PC-3 (cell line): ENCODE measurements at regions not wholly inside any gene's neighbourhood (a gene's known extent, or its start where the extent isn't known, plus 50 kb on each side); places are given as distances from the start of the nearest gene placed in this dataset.

Experiments used
- ATAC-seq: fragments of 200-7000 bp; cut with Tn5 transposase; 2 replicates; pipeline ENCODE4 v1.9.1; 2020; ENCODE audit warnings: mild to moderate bottlenecking, moderate library complexity
- BruUV-seq: library from RNA; stranded (reverse); fragments of 400-500 nt; replicated peaks from 2 replicates; lab custom pipeline; 2021; lab: Mats Ljungman, UMichigan
- CTCF ChIA-PET: fragments of 300-600 bp; sonication (Branson Sonifier 250); formaldehyde crosslinking; loops from one replicate; lab custom pipeline; 2022; ENCODE audit warnings: antibody characterized with exemption; lab: Charles Lee
- POLR2A ChIA-PET: fragments of 300-600 bp; sonication (Branson Sonifier 250); formaldehyde crosslinking; loops from one replicate; lab custom pipeline; 2022; ENCODE audit warnings: antibody characterized with exemption; ENCODE audit not compliant: unreplicated experiment; lab: Charles Lee
- DNase-seq: peaks from one replicate; pipeline ENCODE4 v3.0.0-alpha.2; 2015
- H2AFZ ChIP-seq: fragments of 300-600 bp; sonication (generic); 2 replicates; pipeline ENCODE4 v1.6.0; 2016; ENCODE audit warnings: antibody characterized with exemption, low read length
- H3F3A ChIP-seq: fragments of 300-600 bp; sonication (generic); one replicate; pipeline ENCODE4 v1.6.0; 2017; ENCODE audit warnings: antibody characterized with exemption, low read length, control low read depth, mild to moderate bottlenecking; ENCODE audit not compliant: unreplicated experiment
- H3K27ac ChIP-seq: fragments of 300-600 bp; sonication (generic); 2 replicates; pipeline ENCODE4 v1.5.1; 2016; ENCODE audit warnings: mild to moderate bottlenecking, low read length
- H3K27me3 ChIP-seq: fragments of 300-600 bp; sonication (generic); 2 replicates; pipeline ENCODE4 v1.6.1; 2016; ENCODE audit warnings: low read length, mixed read lengths
- H3K36me3 ChIP-seq: fragments of 300-600 bp; sonication (generic); 2 replicates; pipeline ENCODE4 v1.6.1; 2016; ENCODE audit warnings: low read depth, mixed run types, low read length, mixed read lengths
- H3K4me1 ChIP-seq: fragments of 300-600 bp; sonication (generic); 2 replicates; pipeline ENCODE4 v1.5.1; 2016; ENCODE audit warnings: low read length; ENCODE audit not compliant: insufficient read depth
- H3K4me2 ChIP-seq: fragments of 300-600 bp; sonication (generic); 2 replicates; pipeline ENCODE4 v1.6.0; 2016; ENCODE audit warnings: low read length
- H3K4me3 ChIP-seq: fragments of 300-600 bp; sonication (generic); 2 replicates; pipeline ENCODE4 v1.5.1; 2016; ENCODE audit warnings: mild to moderate bottlenecking, low read length, mixed read lengths
- H3K79me2 ChIP-seq: fragments of 300-600 bp; sonication (generic); 2 replicates; pipeline ENCODE4 v1.6.1; 2017; ENCODE audit warnings: low read length, mixed read lengths
- H3K9ac ChIP-seq: fragments of 300-600 bp; sonication (generic); 2 replicates; pipeline ENCODE4 v1.6.0; 2016; ENCODE audit warnings: mild to moderate bottlenecking, low read length
- H3K9me2 ChIP-seq: fragments of 300-600 bp; sonication (generic); replicated peaks from 2 replicates; pipeline ENCODE4 v1.6.1; 2016; ENCODE audit warnings: mixed run types, low read length, mixed read lengths
- H3K9me3 ChIP-seq: fragments of 300-600 bp; sonication (generic); 2 replicates; pipeline ENCODE4 v1.6.1; 2016; ENCODE audit warnings: low read length, mixed read lengths
- H4K20me1 ChIP-seq: fragments of 300-600 bp; sonication (generic); 2 replicates; pipeline ENCODE4 v1.6.1; 2016; ENCODE audit warnings: low read length, mixed read lengths
- EZH2 ChIP-seq: fragments of 300-600 bp; sonication (generic); IDR thresholded peaks from one replicate; pipeline ENCODE4 v1.6.1; 2017; ENCODE audit warnings: antibody characterized with exemption, mild to moderate bottlenecking, low read length; ENCODE audit not compliant: unreplicated experiment
- EZH2phosphoT487 ChIP-seq: fragments of 300-600 bp; sonication (generic); IDR thresholded peaks from 2 replicates; pipeline ENCODE4 v1.6.1; 2018; ENCODE audit warnings: mild to moderate bottlenecking, antibody characterized with exemption, low read length, borderline replicate concordance
- intact Hi-C: fragments of 100-400 bp; cut with micrococcal nuclease; formaldehyde crosslinking; loops from 2 replicates; pipeline ENCODE4 v1.9.0; 2023
- TF ChIP-seq, protein P1 (sequence below): fragments of 300-600 bp; sonication (generic); conservative IDR thresholded peaks from 2 replicates; pipeline ENCODE4 v1.5.1; 2017; ENCODE audit warnings: antibody characterized with exemption, low read depth, mild to moderate bottlenecking, low read length

- Histone ChIP-seq H3K4me3 (no peak overlapping the region), H3K36me3 (no peaks in the 10 kb centered on the region), H3K79me2 (no peaks in the 10 kb centered on the region), H3F3A (no peaks in the 10 kb centered on the region), H3K4me1 (no peaks in the 10 kb centered on the region), H4K20me1 (no peaks in the 10 kb centered on the region), H3K27ac (no peak overlapping the region), H3K9me2 (no peaks in the 10 kb centered on the region), H3K9me3 (no peaks in the 10 kb centered on the region), H3K4me2 (no peak overlapping the region), H2AFZ (no peak overlapping the region), H3K27me3 (no peaks in the 10 kb centered on the region), H3K9ac (no peak overlapping the region)
- no peak for DNase-seq
- no TSS peak for BruUV-seq
- ChIA-PET POLR2A (no interaction called here), CTCF (no interaction called here)
- no peak for ATAC-seq
- TF ChIP-seq EZH2phosphoT487 (no peak), EZH2 (no peak)
- TF ChIP-seq, protein P1, sequence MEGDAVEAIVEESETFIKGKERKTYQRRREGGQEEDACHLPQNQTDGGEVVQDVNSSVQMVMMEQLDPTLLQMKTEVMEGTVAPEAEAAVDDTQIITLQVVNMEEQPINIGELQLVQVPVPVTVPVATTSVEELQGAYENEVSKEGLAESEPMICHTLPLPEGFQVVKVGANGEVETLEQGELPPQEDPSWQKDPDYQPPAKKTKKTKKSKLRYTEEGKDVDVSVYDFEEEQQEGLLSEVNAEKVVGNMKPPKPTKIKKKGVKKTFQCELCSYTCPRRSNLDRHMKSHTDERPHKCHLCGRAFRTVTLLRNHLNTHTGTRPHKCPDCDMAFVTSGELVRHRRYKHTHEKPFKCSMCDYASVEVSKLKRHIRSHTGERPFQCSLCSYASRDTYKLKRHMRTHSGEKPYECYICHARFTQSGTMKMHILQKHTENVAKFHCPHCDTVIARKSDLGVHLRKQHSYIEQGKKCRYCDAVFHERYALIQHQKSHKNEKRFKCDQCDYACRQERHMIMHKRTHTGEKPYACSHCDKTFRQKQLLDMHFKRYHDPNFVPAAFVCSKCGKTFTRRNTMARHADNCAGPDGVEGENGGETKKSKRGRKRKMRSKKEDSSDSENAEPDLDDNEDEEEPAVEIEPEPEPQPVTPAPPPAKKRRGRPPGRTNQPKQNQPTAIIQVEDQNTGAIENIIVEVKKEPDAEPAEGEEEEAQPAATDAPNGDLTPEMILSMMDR: no peak
- intact Hi-C loops: no loop called here
Measured at GRCh38 chr14:98292191-98292590, 979.8 kb downstream of the BCL11B start.

DNA sequence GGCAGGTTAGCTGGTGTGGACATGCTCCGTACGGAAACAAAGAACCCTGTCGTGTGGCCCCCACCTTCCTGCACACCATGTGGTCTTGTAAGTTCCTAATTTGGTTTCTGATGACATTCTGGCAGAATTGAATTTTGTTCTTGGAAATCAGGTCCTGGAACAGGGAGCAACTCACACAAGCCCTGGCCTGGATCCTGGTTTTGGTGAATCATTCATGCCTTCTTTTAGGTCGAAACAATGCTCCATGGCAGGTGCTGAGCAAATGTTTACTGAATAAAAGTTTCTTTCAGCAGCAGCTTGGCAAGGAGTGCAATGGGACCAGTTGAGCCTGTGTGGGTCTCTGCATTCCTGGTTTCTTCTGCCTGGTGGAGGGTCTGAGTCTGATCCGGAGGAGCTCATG is 978.4 kb downstream of the BCL11B start:
- Histone ChIP-seq H3K9me3 (no peaks in the 10 kb centered on the region), H3F3A (no peaks in the 10 kb centered on the region), H4K20me1 (no peaks in the 10 kb centered on the region), H3K4me1 (no peaks in the 10 kb centered on the region), H3K9ac (no peak overlapping the region), H3K36me3 (no peaks in the 10 kb centered on the region), H3K27ac (no peak overlapping the region), H3K27me3 (no peaks in the 10 kb centered on the region), H3K9me2 (no peaks in the 10 kb centered on the region), H2AFZ (no peak overlapping the region), H3K79me2 (no peaks in the 10 kb centered on the region), H3K4me3 (no peak overlapping the region), H3K4me2 (no peak overlapping the region)
- intact Hi-C loops: no loop called here
- CTCF ChIA-PET: no interaction called here
- TF ChIP-seq, protein P1: no peak
- TF ChIP-seq EZH2phosphoT487 (no peak), EZH2 (no peak)
- DNase-seq (no peak), ATAC-seq (no peak)
- POLR2A ChIA-PET: no interaction called here
- no TSS peak for BruUV-seq

DNA sequence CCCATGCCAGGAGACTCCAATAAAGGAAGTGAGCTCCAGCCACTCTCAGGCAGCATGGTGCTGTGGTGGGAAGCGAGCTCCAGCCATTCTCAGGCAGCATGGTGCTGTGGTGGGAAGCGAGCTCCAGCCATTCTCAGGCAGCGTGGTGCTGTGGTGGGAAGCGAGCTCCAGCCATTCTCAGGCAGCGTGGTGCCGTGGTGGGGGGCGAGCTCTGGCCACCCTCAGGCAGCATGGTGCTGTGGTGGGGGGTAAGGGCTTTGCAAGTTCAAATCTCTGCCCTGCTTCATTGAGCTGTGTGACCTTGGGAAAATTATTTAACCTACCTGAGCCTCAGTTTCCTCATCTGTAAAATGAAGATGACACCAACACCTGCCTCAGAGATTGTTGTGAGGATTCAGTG is 975.1 kb downstream of the BCL11B start:
- intact Hi-C loops: no loop called here
- no peak overlapping the region for H3K4me2 ChIP-seq
- no peaks in the 10 kb centered on the region for H3K9me3 ChIP-seq
- H3K9me2 ChIP-seq: no peaks in the 10 kb centered on the region
- DNase-seq (no peak), ATAC-seq (no peak)
- POLR2A ChIA-PET: no interaction called here
- H3K27me3 ChIP-seq: no peaks in the 10 kb centered on the region
- H3K4me3 ChIP-seq: no peak overlapping the region
- H3F3A ChIP-seq: no peaks in the 10 kb centered on the region
- no peak overlapping the region for H3K9ac ChIP-seq
- no peaks in the 10 kb centered on the region for H3K79me2 ChIP-seq
- no peak overlapping the region for H3K27ac ChIP-seq
- TF ChIP-seq, protein P1: no peak
- TF ChIP-seq EZH2: no peak
- no peak for TF ChIP-seq EZH2phosphoT487
- CTCF ChIA-PET: no interaction called here
- no peaks in the 10 kb centered on the region for H3K4me1 ChIP-seq
- no TSS peak for BruUV-seq
- no peak overlapping the region for H2AFZ ChIP-seq
- H4K20me1 ChIP-seq: no peaks in the 10 kb centered on the region
- H3K36me3 ChIP-seq: no peaks in the 10 kb centered on the region
